Lower leg skin (tissue), 4 donors: ENCODE measurements at regions not wholly inside any gene's neighbourhood (a gene's known extent, or its start where the extent isn't known, plus 50 kb on each side); places are given as distances from the start of the nearest gene placed in this dataset.

ENCODE experiments used
- DNase-seq, 2 donors: peaks; one replicate each; pipeline ENCODE4 v3.0.0-alpha.2; 2019; ENCODE audit warnings: low spot score in 2 of 2
- H3K4me3 ChIP-seq: fragments of 200-600 bp; sonication (generic); 2 replicates; pipeline ENCODE4 v1.5.1; 2017; ENCODE audit warnings: mild to moderate bottlenecking, low read depth; ENCODE audit not compliant: poor library complexity, severe bottlenecking
- CTCF ChIP-seq, 3 donors: fragments of 450-650 bp; IDR thresholded peaks; one replicate each; pipeline ENCODE4 v1.5.1; 2016; ENCODE audit warnings: antibody characterized with exemption in 3 of 3, mild to moderate bottlenecking in 3 of 3, moderate library complexity in 2 of 3
- POLR2A ChIP-seq, 2 donors: fragments of 450-650 bp; IDR thresholded peaks; one replicate each; pipeline ENCODE4 v1.6.1; 2016 to 2017; ENCODE audit warnings: antibody characterized with exemption in 2 of 2, mild to moderate bottlenecking in 1 of 2, moderate library complexity in 1 of 2
- WGBS, 2 donors: methylation state at CpG; one replicate each; pipeline ENCODE4 v1.1.5; 2018; 5-methylcytosine and 5-hydroxymethylcytosine counted together
- intact Hi-C: fragments of 100-400 bp; cut with DNase I; formaldehyde crosslinking; loops from one replicate; pipeline ENCODE4 v1.15.0; 2023; ENCODE audit warnings: low total_unique reads

- WGBS, 2 donors: 90 to 94% methylated on average over 1 of the region's 1 CpG
- intact Hi-C loops: no loop called here
- H3K4me3 ChIP-seq: no peak overlapping the region
- DNase-seq: no peak
- TF ChIP-seq CTCF (IDR thresholded peaks at IDR 0.05) (no peak), POLR2A (IDR thresholded peaks at IDR 0.05) (no peak)
These were observed 512.9 kb upstream of the AGTR1 start for GRCh38 chr3:148184798-148185197.

GRCh38 chr3:148186881-148187280, 510.8 kb upstream of the AGTR1 start:
- WGBS, 2 donors: 78 to 79% methylated on average over 2 of the region's 2 CpGs
- no peak for DNase-seq
- intact Hi-C loops: no loop called here
- no peak overlapping the region for H3K4me3 ChIP-seq
- TF ChIP-seq CTCF (IDR thresholded peaks at IDR 0.05): no peak
- TF ChIP-seq POLR2A (IDR thresholded peaks at IDR 0.05): no peak

- no peak for DNase-seq
- no peak overlapping the region for H3K4me3 ChIP-seq
- no peak for TF ChIP-seq POLR2A (IDR thresholded peaks at IDR 0.05)
- intact Hi-C loops: no loop called here
These were observed 510.4 kb upstream of the AGTR1 start for GRCh38 chr3:148187296-148187695.

GRCh38 chr3:148190441-148190990, 507.2 kb upstream of the AGTR1 start:
- H3K4me3 ChIP-seq: no peak overlapping the region
- WGBS, 2 donors: 36% methylated on average over 1 of the region's 1 CpG
- no peak for DNase-seq
- intact Hi-C loops: no loop called here
- TF ChIP-seq CTCF (IDR thresholded peaks at IDR 0.05) (no peak), POLR2A (IDR thresholded peaks at IDR 0.05) (no peak)

DNA sequence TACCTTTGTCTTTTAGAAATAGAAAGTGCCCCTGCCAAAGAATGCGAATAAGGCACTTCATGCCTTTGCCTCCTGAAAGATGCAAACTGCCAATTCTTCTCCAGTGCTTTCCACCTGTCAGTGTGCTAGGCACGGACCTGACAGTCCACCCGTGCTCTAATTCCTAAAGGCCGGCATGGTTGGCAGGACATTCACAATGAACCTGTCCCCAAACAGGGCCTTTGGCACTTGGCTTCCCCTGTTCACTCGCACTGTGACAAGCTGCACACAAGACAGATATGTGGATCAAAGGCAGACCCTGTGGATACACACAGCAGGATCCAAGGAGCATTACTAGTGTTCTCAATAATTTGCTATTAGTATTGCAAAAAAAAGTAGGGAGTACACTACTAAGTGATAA, 505.7 kb upstream of the AGTR1 start:
- no peak for DNase-seq
- 69 to 70% methylated on average over 5 of the region's 5 CpGs for WGBS, 2 donors
- TF ChIP-seq POLR2A (IDR thresholded peaks at IDR 0.05): no peak
- TF ChIP-seq CTCF (IDR thresholded peaks at IDR 0.05): no peak
- intact Hi-C loops: no loop called here
- H3K4me3 ChIP-seq: no peak overlapping the region

GRCh38 chr3:148197061-148197460, 500.6 kb upstream of the AGTR1 start:
- DNase-seq: no peak
- no peak overlapping the region for H3K4me3 ChIP-seq
- TF ChIP-seq CTCF (IDR thresholded peaks at IDR 0.05) (no peak), POLR2A (IDR thresholded peaks at IDR 0.05) (no peak)
- intact Hi-C loops: no loop called here
- WGBS, 2 donors: 84 to 89% methylated on average over 3 of the region's 3 CpGs
